Adrenal gland (tissue), 9 donors: ENCODE measurements at regions not wholly inside any gene's neighbourhood (a gene's known extent, or its start where the extent isn't known, plus 50 kb on each side); places are given as distances from the start of the nearest gene placed in this dataset.
"Not testable (repeated sequence)": the region's sequence is repeated elsewhere in the genome, so short reads cannot be mapped to it uniquely, and the experiment has no call there.

Experiments
- DNase-seq, 7 donors: peaks; one replicate each; pipeline ENCODE4 v3.0.0-alpha.2; 2019 to 2020
- H3K27ac ChIP-seq, 5 donors: fragments of 200-600 bp; sonication (generic) in 4 of 5; 1 replicate in 3 of 5; 2 replicates in 2 of 5; pipeline versions ENCODE4 v1.5.1 to v1.8.0; 2016 to 2020; ENCODE audit warnings: mild to moderate bottlenecking in 1 of 5
- H3K27me3 ChIP-seq: fragments of 200-600 bp; 2 replicates; pipeline ENCODE4 v1.8.0; 2021
- H3K36me3 ChIP-seq, 2 donors: fragments of 200-600 bp; replicated peaks in 1 of 2; 1 replicate in 1 of 2; 2 replicates in 1 of 2; pipeline versions ENCODE4 v1.5.1 to v1.8.0; 2018 to 2022
- H3K4me1 ChIP-seq, 2 donors: fragments of 200-600 bp; replicated peaks in 1 of 2; 1 replicate in 1 of 2; 2 replicates in 1 of 2; pipeline versions ENCODE4 v1.5.1 to v1.8.0; 2018 to 2021
- H3K4me3 ChIP-seq, 4 donors: fragments of 200-600 bp; sonication (generic) in 3 of 4; one replicate each; pipeline ENCODE4 v1.5.1; 2016 to 2018
- H3K9me3 ChIP-seq, 3 donors: fragments of 200-600 bp; sonication (generic) in 1 of 3; replicated peaks in 1 of 3; 1 replicate in 2 of 3; 2 replicates in 1 of 3; pipeline versions ENCODE4 v1.5.1 to v1.8.0; 2016 to 2021
- CTCF ChIP-seq, 6 experiments: fragments of 450-650 bp in 4 of 6; fragments of 200-600 bp in 2 of 6; sonication (generic) in 1 of 6; IDR thresholded peaks; 1 replicate in 5 of 6; 2 replicates in 1 of 6; pipeline versions ENCODE4 v1.5.1 to v1.8.0; 2016 to 2021; ENCODE audit warnings: antibody characterized with exemption in 6 of 6, mild to moderate bottlenecking in 2 of 6, moderate library complexity in 1 of 6
- POLR2A ChIP-seq, 2 donors: fragments of 450-650 bp; IDR thresholded peaks; one replicate each; pipeline ENCODE4 v1.6.1; 2017; ENCODE audit warnings: antibody characterized with exemption in 2 of 2, mild to moderate bottlenecking in 2 of 2, moderate library complexity in 1 of 2
- WGBS, 4 donors: extraction: QIAGEN DNeasy Blood & Tissue Kit in 2 of 4; methylation state at CpG; one replicate each; pipeline versions ENCODE4 v1.1.5 to v1.1.7; 2013 to 2017; 5-methylcytosine and 5-hydroxymethylcytosine counted together
- intact Hi-C, 2 donors: fragments of 100-400 bp; cut with DNase I; formaldehyde crosslinking; loops; one replicate each; pipeline versions ENCODE4 v1.14.1 to v1.15.0; 2022 to 2023
- donor health status: healthy with polysubstance abuse.
- donor health status: Bipolar disorder and iron deficiency.
- donor health status: DM: yes; HTN: yes; CAD: no.
- donor health status: DM: no; HTN: no; CAD: no.
- donor health status: DM: no; HTN: no; CAD: no.

GRCh38 chr13:53110181-53110580 lies 81.6 kb downstream of the OLFM4 start:
- Histone ChIP-seq H3K27ac (no peak overlapping the region), H3K4me1 (no peaks in the 10 kb centered on the region), H3K27me3 (no peaks in the 10 kb centered on the region), H3K36me3 (no peaks in the 10 kb centered on the region), H3K9me3 (no peaks in the 10 kb centered on the region), H3K4me3 (no peak overlapping the region)
- no peak for DNase-seq
- WGBS, 4 donors = 46 to 64% (median 52%) methylated on average over 2 of the region's 2 CpGs
- TF ChIP-seq POLR2A (IDR thresholded peaks at IDR 0.05) (no peak), CTCF (IDR thresholded peaks at IDR 0.05) (no peak)
- intact Hi-C loops = no loop called here

- no peak for TF ChIP-seq POLR2A (IDR thresholded peaks at IDR 0.05)
- no peak for TF ChIP-seq CTCF (IDR thresholded peaks at IDR 0.05)
- Histone ChIP-seq H3K4me1 (no peaks in the 10 kb centered on the region), H3K9me3 (no peaks in the 10 kb centered on the region), H3K27ac (no peak overlapping the region), H3K4me3 (no peak overlapping the region), H3K27me3 (no peaks in the 10 kb centered on the region), H3K36me3 (no peaks in the 10 kb centered on the region)
- intact Hi-C loops = no loop called here
- no peak for DNase-seq
- 44 to 65% (median 53%) methylated on average over 4 of the region's 4 CpGs for WGBS, 4 donors
These were observed 82.0 kb downstream of the OLFM4 start for GRCh38 chr13:53110614-53111013.

DNA sequence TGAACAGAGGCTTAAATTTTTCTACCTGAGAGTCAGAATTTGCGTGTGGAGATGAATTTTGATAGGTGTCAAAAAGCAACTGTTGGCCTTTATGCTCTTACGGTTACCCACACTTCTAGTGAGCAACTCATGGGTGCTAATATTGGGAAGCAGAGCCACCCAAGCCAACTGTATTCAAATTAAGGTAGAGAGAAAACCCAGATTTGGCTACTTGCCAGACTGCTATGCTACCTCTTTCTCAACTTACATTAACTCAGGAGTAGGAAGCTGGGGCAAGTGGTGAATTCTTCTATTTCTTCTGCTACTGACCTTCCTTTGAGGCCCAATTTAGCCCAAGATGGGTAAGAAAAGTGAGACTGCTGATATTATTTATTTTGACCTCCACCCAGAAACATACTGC lies 83.9 kb downstream of the OLFM4 start:
- no peak for DNase-seq
- WGBS, 4 donors = 89 to 95% (median 91%) methylated on average over 2 of the region's 2 CpGs
- H3K27ac ChIP-seq = no peak overlapping the region

GRCh38 chr13:53117048-53117447 lies 88.4 kb downstream of the OLFM4 start:
- intact Hi-C loops = not testable (repeated sequence)
- WGBS, 4 donors = 0 to 55% (median 25%) methylated on average over 1 of the region's 1 CpG

More for the DNA sequence above, 83.9 kb downstream of the OLFM4 start:
- H3K27me3 ChIP-seq = no peaks in the 10 kb centered on the region
- TF ChIP-seq POLR2A (IDR thresholded peaks at IDR 0.05) (no peak), CTCF (IDR thresholded peaks at IDR 0.05) (no peak)
- H3K9me3 ChIP-seq = no peaks in the 10 kb centered on the region
- intact Hi-C loops = no loop called here
- H3K4me3 ChIP-seq = no peak overlapping the region
- no peaks in the 10 kb centered on the region for H3K4me1 ChIP-seq
- H3K36me3 ChIP-seq = no peaks in the 10 kb centered on the region

DNA sequence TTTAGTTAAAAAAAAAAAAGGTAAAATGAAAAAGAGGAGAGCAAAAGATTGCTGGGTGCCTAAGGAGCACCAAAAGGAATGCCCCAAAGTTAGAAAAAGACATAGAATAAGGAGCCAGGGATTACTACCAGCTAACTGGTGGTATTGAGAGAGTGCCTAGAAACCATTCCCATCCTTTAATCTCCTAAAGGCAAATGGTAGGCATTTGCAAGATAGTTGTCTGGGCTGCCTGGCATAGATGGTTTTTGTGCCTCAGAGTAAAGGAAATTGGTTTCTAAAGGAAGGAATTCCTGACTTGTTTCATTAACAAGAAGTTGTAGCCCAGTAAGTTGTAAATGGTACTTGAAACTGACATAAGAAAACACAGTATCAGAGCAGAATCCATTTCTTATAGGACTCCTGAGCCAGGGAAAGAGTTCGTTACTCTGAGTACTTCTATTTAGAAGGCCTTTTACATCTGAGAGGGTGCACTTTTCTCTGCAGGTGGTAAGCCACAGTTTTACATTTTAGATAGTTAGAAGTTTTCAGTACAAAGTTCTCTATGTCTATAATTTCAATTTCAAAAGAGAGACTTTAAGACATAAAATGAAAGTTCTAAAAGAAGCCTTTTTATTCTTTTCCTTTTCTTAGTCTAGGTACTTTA lies 92.6 kb downstream of the OLFM4 start:
- Histone ChIP-seq H3K36me3 (no peaks in the 10 kb centered on the region), H3K4me1 (no peaks in the 10 kb centered on the region), H3K4me3 (no peak overlapping the region), H3K9me3 (no peaks in the 10 kb centered on the region), H3K27ac (no peak overlapping the region), H3K27me3 (no peaks in the 10 kb centered on the region)
- DNase-seq = no peak
- WGBS, 4 donors = 56 to 73% (median 62%) methylated on average over 1 of the region's 1 CpG
- intact Hi-C loops = no loop called here
- TF ChIP-seq POLR2A (IDR thresholded peaks at IDR 0.05) = no peak
- no peak for TF ChIP-seq CTCF (IDR thresholded peaks at IDR 0.05)

More at GRCh38 chr13:53117048-53117447, 88.4 kb downstream of the OLFM4 start:
- not testable (repeated sequence) for DNase-seq, H3K27me3 ChIP-seq, H3K36me3 ChIP-seq, H3K4me3 ChIP-seq, H3K4me1 ChIP-seq, H3K9me3 ChIP-seq, H3K27ac ChIP-seq
